Panc1 (cell line): ENCODE measurements at regions not wholly inside any gene's neighbourhood (a gene's known extent, or its start where the extent isn't known, plus 50 kb on each side); places are given as distances from the start of the nearest gene placed in this dataset.

Experiments
- ATAC-seq: fragments of 200-7000 bp; cut with Tn5 transposase; 2 replicates; pipeline ENCODE4 v1.9.1; 2020; ENCODE audit warnings: mild to moderate bottlenecking, moderate library complexity
- BruUV-seq: library from RNA; stranded (reverse); fragments of 400-500 nt; replicated peaks from 2 replicates; lab custom pipeline; 2021; lab: Mats Ljungman, UMichigan
- CTCF ChIA-PET: fragments of 300-600 bp; sonication (Branson Sonifier 250); formaldehyde crosslinking; loops from one replicate; lab custom pipeline; 2022; ENCODE audit warnings: antibody characterized with exemption; lab: Charles Lee
- POLR2A ChIA-PET: fragments of 300-600 bp; sonication (Branson Sonifier 250); formaldehyde crosslinking; loops from one replicate; lab custom pipeline; 2022; ENCODE audit warnings: antibody characterized with exemption; lab: Charles Lee
- DNase-seq: peaks from one replicate; pipeline ENCODE4 v3.0.0-alpha.2; 2010; ENCODE audit warnings: low read depth, low spot score
- H3K27ac ChIP-seq: 2 replicates; pipeline ENCODE4 v1.5.1; 2011; ENCODE audit warnings: mild to moderate bottlenecking, low read length, inconsistent platforms
- H3K27me3 ChIP-seq: fragments of 200-500 bp; sonication (Bioruptor generic); 2 replicates; pipeline ENCODE4 v1.6.0; 2014; ENCODE audit warnings: low read length, inconsistent platforms; ENCODE audit not compliant: control insufficient read depth, insufficient read depth
- H3K36me3 ChIP-seq: fragments of 200-500 bp; sonication (Bioruptor generic); 2 replicates; pipeline ENCODE4 v1.5.1; 2014; ENCODE audit warnings: inconsistent platforms, mild to moderate bottlenecking, low read length, moderate library complexity; ENCODE audit not compliant: control insufficient read depth, insufficient read depth
- H3K4me1 ChIP-seq: 2 replicates; pipeline ENCODE4 v1.5.1; 2011; ENCODE audit warnings: inconsistent platforms, mild to moderate bottlenecking, low read length, moderate library complexity; ENCODE audit not compliant: control insufficient read depth, insufficient read depth
- H3K4me3 ChIP-seq, 2 experiments: 2 replicates each; pipeline ENCODE4 v1.5.1; 2011 to 2012; ENCODE audit warnings: low read depth in 2 of 2, low read length in 2 of 2, mild to moderate bottlenecking in 2 of 2, inconsistent platforms in 1 of 2, moderate library complexity in 1 of 2
- H3K9me3 ChIP-seq: fragments of 200-500 bp; sonication (Bioruptor generic); 2 replicates; pipeline ENCODE4 v1.5.1; 2014; ENCODE audit warnings: low read depth, mild to moderate bottlenecking, inconsistent platforms, low read length, moderate library complexity; ENCODE audit not compliant: control insufficient read depth, insufficient read depth
- POLR2AphosphoS5 ChIP-seq: IDR thresholded peaks from 2 replicates; pipeline ENCODE4 v1.6.1; 2012; ENCODE audit warnings: mild to moderate bottlenecking, low read depth, low read length, moderate library complexity
- SIN3A ChIP-seq: IDR thresholded peaks from 2 replicates; pipeline ENCODE4 v1.6.1; 2012; ENCODE audit warnings: low read depth, mild to moderate bottlenecking, low read length, moderate library complexity, borderline replicate concordance; ENCODE audit not compliant: insufficient read depth
- TCF7L2 ChIP-seq: IDR thresholded peaks from 2 replicates; pipeline ENCODE4 v1.6.1; 2011; ENCODE audit warnings: mild to moderate bottlenecking, low read depth, low read length, inconsistent platforms
- in situ Hi-C: cut with HindIII; loops from 2 replicates; pipeline ENCODE4 v1.10.0; 2016; ENCODE audit warnings: low sequenced_read_pairs, low pct_unique_long_range_greater_than_20kb
- intact Hi-C: fragments of 100-400 bp; cut with micrococcal nuclease; formaldehyde crosslinking; loops from one replicate; pipeline ENCODE4 v1.10.0; 2022; ENCODE audit not compliant: unreplicated experiment
- TF ChIP-seq, protein P1 (sequence below): fragments of 450-650 bp; IDR thresholded peaks from 2 replicates; pipeline ENCODE4 v1.5.1; 2017; ENCODE audit warnings: mild to moderate bottlenecking
- TF ChIP-seq, protein P2 (sequence below), 2 experiments: IDR thresholded peaks; 2 replicates each; pipeline ENCODE4 v1.6.1; 2011 to 2012; ENCODE audit warnings: low read depth in 2 of 2, control low read depth in 1 of 2, low read length in 1 of 2, mild to moderate bottlenecking in 1 of 2, moderate library complexity in 1 of 2; ENCODE audit not compliant: insufficient read depth in 1 of 2

DNA sequence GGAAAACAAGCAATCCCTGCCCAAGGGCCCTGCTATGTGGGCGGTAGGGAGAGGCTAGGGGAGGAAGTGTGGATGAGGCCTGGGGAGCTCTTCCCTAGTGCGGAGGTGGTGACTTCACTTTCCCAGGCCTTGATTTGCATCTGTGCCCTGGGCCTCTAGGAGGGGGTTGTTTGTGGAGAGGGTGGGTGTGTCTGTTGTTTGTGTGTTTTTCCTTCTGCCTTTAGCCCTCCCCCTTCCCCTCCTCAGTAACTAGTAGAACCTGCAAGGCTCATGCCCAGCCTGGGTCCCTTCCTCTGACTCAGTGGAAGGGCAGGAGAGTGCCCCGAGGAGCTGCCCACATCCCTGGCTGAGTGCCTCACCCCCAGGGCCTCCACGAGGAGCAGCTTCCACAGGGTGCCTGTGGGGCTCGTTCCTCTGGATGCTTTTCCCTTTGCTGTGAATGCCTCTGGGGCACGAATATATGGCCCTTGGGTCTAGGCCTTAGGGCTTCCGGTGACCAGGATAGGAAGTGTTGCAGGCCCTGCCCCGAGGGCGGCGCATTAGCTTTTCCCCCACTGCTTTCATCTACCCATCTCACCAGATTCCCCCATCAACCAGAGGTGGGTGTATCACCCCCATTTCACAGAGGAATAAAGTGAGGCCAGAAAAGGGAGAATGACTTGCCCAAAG lies 89.4 kb upstream of the DUSP5 start:
- DNase-seq (no peak), ATAC-seq (no peak)
- H3K27ac ChIP-seq: no peak overlapping the region; the same call in 1 of the 2 replicates
- TF ChIP-seq, protein P1, sequence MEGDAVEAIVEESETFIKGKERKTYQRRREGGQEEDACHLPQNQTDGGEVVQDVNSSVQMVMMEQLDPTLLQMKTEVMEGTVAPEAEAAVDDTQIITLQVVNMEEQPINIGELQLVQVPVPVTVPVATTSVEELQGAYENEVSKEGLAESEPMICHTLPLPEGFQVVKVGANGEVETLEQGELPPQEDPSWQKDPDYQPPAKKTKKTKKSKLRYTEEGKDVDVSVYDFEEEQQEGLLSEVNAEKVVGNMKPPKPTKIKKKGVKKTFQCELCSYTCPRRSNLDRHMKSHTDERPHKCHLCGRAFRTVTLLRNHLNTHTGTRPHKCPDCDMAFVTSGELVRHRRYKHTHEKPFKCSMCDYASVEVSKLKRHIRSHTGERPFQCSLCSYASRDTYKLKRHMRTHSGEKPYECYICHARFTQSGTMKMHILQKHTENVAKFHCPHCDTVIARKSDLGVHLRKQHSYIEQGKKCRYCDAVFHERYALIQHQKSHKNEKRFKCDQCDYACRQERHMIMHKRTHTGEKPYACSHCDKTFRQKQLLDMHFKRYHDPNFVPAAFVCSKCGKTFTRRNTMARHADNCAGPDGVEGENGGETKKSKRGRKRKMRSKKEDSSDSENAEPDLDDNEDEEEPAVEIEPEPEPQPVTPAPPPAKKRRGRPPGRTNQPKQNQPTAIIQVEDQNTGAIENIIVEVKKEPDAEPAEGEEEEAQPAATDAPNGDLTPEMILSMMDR: no peak
- no peak for TF ChIP-seq SIN3A
- H3K4me3 ChIP-seq: no peak overlapping the region
- intact Hi-C loops: no loop called here
- no TSS peak for BruUV-seq
- no peaks in the 10 kb centered on the region for H3K4me1 ChIP-seq
- no peaks in the 10 kb centered on the region for H3K27me3 ChIP-seq
- CTCF ChIA-PET: no interaction called here
- in situ Hi-C loops: no loop called here
- POLR2A ChIA-PET: interaction anchor here (0.7 to 1.2 kb wide), 2 partner anchors 14 to 63 kb away, joined by 3 read pairs; no protein-coding TSS in a partner anchor
- H3K36me3 ChIP-seq: no peaks in the 10 kb centered on the region
- no peaks in the 10 kb centered on the region for H3K9me3 ChIP-seq

DNA sequence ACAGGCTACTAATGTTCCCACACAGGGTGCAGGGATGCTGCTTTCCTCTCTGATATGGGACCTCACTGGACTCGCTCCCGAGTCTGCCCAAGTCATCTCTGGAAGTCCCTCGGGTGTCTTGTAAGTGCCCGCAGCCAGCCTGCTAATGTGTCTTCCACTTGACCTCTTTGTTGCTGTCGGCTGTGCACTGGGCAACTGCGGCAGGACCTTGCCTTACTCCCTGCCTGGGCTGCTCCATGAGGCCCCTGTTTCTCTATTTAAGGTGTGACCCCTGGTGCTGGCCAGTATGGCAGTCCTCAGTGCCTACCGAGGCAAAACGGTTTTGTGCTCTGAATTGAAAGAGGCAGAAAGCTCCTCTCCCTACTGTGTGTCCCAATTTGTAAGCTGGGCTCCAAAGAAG lies 88.8 kb upstream of the DUSP5 start:
- DNase-seq (no peak), ATAC-seq (no peak)
- TF ChIP-seq, protein P1: no peak
- no peak for TF ChIP-seq TCF7L2
- TF ChIP-seq POLR2AphosphoS5: no peak
- no peak for TF ChIP-seq SIN3A
- TF ChIP-seq, protein P2, sequence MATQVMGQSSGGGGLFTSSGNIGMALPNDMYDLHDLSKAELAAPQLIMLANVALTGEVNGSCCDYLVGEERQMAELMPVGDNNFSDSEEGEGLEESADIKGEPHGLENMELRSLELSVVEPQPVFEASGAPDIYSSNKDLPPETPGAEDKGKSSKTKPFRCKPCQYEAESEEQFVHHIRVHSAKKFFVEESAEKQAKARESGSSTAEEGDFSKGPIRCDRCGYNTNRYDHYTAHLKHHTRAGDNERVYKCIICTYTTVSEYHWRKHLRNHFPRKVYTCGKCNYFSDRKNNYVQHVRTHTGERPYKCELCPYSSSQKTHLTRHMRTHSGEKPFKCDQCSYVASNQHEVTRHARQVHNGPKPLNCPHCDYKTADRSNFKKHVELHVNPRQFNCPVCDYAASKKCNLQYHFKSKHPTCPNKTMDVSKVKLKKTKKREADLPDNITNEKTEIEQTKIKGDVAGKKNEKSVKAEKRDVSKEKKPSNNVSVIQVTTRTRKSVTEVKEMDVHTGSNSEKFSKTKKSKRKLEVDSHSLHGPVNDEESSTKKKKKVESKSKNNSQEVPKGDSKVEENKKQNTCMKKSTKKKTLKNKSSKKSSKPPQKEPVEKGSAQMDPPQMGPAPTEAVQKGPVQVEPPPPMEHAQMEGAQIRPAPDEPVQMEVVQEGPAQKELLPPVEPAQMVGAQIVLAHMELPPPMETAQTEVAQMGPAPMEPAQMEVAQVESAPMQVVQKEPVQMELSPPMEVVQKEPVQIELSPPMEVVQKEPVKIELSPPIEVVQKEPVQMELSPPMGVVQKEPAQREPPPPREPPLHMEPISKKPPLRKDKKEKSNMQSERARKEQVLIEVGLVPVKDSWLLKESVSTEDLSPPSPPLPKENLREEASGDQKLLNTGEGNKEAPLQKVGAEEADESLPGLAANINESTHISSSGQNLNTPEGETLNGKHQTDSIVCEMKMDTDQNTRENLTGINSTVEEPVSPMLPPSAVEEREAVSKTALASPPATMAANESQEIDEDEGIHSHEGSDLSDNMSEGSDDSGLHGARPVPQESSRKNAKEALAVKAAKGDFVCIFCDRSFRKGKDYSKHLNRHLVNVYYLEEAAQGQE (IDR thresholded peaks at IDR 0.05; ENCODE audit: insufficient read depth in 1 of 2, low read depth in 2 of 2, low read length in 1 of 2): no peak
- CTCF ChIA-PET: no interaction called here
- Histone ChIP-seq H3K27ac (no peak overlapping the region), H3K36me3 (no peaks in the 10 kb centered on the region), H3K9me3 (no peaks in the 10 kb centered on the region), H3K27me3 (no peaks in the 10 kb centered on the region), H3K4me3 (no peak overlapping the region), H3K4me1 (no peaks in the 10 kb centered on the region)
- BruUV-seq: no TSS peak
- in situ Hi-C loops (no loop called here), intact Hi-C loops (no loop called here)
- POLR2A ChIA-PET: interaction anchor here (0.7 kb wide), 1 partner anchor 62 kb away, joined by 3 read pairs; no protein-coding TSS in a partner anchor
